Ascending aorta (tissue), 2 donors: ENCODE measurements at regions not wholly inside any gene's neighbourhood (a gene's known extent, or its start where the extent isn't known, plus 50 kb on each side); places are given as distances from the start of the nearest gene placed in this dataset.
"Not testable (repeated sequence)": the region's sequence is repeated elsewhere in the genome, so short reads cannot be mapped to it uniquely, and the experiment has no call there.

Source experiments
- DNase-seq, 2 donors: peaks; one replicate each; pipeline ENCODE4 v3.0.0-alpha.2; 2019; ENCODE audit warnings: low spot score in 2 of 2
- H3K27ac ChIP-seq, 2 donors: fragments of 200-600 bp; sonication (generic); one replicate each; pipeline ENCODE4 v1.5.1; 2016 to 2017; ENCODE audit warnings: mild to moderate bottlenecking in 1 of 2
- H3K27me3 ChIP-seq: fragments of 200-600 bp; sonication (generic); one replicate; pipeline ENCODE4 v1.5.1; 2017
- H3K36me3 ChIP-seq, 2 donors: fragments of 200-600 bp; sonication (generic); one replicate each; pipeline ENCODE4 v1.5.1; 2016
- H3K4me1 ChIP-seq, 2 donors: fragments of 200-600 bp; sonication (generic); one replicate each; pipeline ENCODE4 v1.5.1; 2016 to 2017; ENCODE audit warnings: mild to moderate bottlenecking in 1 of 2
- H3K4me3 ChIP-seq, 2 donors: fragments of 200-600 bp; sonication (generic); one replicate each; pipeline ENCODE4 v1.5.1; 2016 to 2017; ENCODE audit warnings: mild to moderate bottlenecking in 1 of 2
- H3K9me3 ChIP-seq, 2 donors: fragments of 200-600 bp; sonication (generic); one replicate each; pipeline ENCODE4 v1.5.1; 2016
- CTCF ChIP-seq, 3 experiments: fragments of 200-600 bp in 2 of 3; fragments of 450-650 bp in 1 of 3; sonication (generic) in 2 of 3; IDR thresholded peaks; one replicate each; pipeline ENCODE4 v1.5.1; 2016 to 2019; ENCODE audit warnings: antibody characterized with exemption in 3 of 3, mild to moderate bottlenecking in 1 of 3, moderate library complexity in 1 of 3
- intact Hi-C: fragments of 100-400 bp; cut with DNase I; formaldehyde crosslinking; loops from one replicate; pipeline ENCODE4 v1.15.1; 2023

- H3K4me1 ChIP-seq, intact Hi-C loops, H3K27ac ChIP-seq, H3K9me3 ChIP-seq, DNase-seq, H3K36me3 ChIP-seq, H3K27me3 ChIP-seq, H3K4me3 ChIP-seq: not testable (repeated sequence)
These were observed 51.8 kb upstream of the SLC39A8 start for GRCh38 chr4:102397056-102397455.

GRCh38 chr4:102399021-102399420 is 53.7 kb upstream of the SLC39A8 start:
- H3K36me3 ChIP-seq = no peaks in the 10 kb centered on the region
- H3K9me3 ChIP-seq = no peaks in the 10 kb centered on the region
- H3K27ac ChIP-seq = no peak overlapping the region
- no peaks in the 10 kb centered on the region for H3K27me3 ChIP-seq
- no peak for DNase-seq
- H3K4me3 ChIP-seq = no peak overlapping the region
- no peak for TF ChIP-seq CTCF (IDR thresholded peaks at IDR 0.05)
- no peaks in the 10 kb centered on the region for H3K4me1 ChIP-seq
- intact Hi-C loops = no loop called here

- no peaks in the 10 kb centered on the region for H3K9me3 ChIP-seq
- H3K27ac ChIP-seq = no peak overlapping the region
- no peak for TF ChIP-seq CTCF (IDR thresholded peaks at IDR 0.05)
- H3K27me3 ChIP-seq = no peaks in the 10 kb centered on the region
- H3K4me3 ChIP-seq = no peak overlapping the region
- no peaks in the 10 kb centered on the region for H3K36me3 ChIP-seq
- H3K4me1 ChIP-seq = no peaks in the 10 kb centered on the region
- DNase-seq = no peak
- intact Hi-C loops = no loop called here
These were observed 55.6 kb upstream of the SLC39A8 start for GRCh38 chr4:102400898-102401297.

- TF ChIP-seq CTCF (IDR thresholded peaks at IDR 0.05) = no peak
- Histone ChIP-seq H3K9me3 (no peaks in the 10 kb centered on the region), H3K4me1 (no peaks in the 10 kb centered on the region), H3K4me3 (no peak overlapping the region), H3K27me3 (no peaks in the 10 kb centered on the region), H3K27ac (no peak overlapping the region), H3K36me3 (no peaks in the 10 kb centered on the region)
- intact Hi-C loops = no loop called here
- DNase-seq = no peak
These were observed 56.9 kb upstream of the SLC39A8 start for GRCh38 chr4:102402223-102402622.

- Histone ChIP-seq H3K9me3 (no peaks in the 10 kb centered on the region), H3K4me1 (no peaks in the 10 kb centered on the region), H3K27me3 (no peaks in the 10 kb centered on the region), H3K27ac (no peak overlapping the region), H3K36me3 (no peaks in the 10 kb centered on the region), H3K4me3 (no peak overlapping the region)
- DNase-seq = no peak
- no peak for TF ChIP-seq CTCF (IDR thresholded peaks at IDR 0.05)
- intact Hi-C loops = no loop called here
These were observed 57.8 kb upstream of the SLC39A8 start for GRCh38 chr4:102403116-102403515.

- Histone ChIP-seq H3K4me1 (no peaks in the 10 kb centered on the region), H3K27ac (no peak overlapping the region), H3K4me3 (no peak overlapping the region), H3K27me3 (no peaks in the 10 kb centered on the region), H3K9me3 (no peaks in the 10 kb centered on the region), H3K36me3 (no peaks in the 10 kb centered on the region)
- no peak for TF ChIP-seq CTCF (IDR thresholded peaks at IDR 0.05)
- intact Hi-C loops = no loop called here
- no peak for DNase-seq
These were observed 59.2 kb upstream of the SLC39A8 start for GRCh38 chr4:102404431-102404969.
